ENCODE measurements at regions not wholly inside any gene's neighbourhood (a gene's known extent, or its start where the extent isn't known, plus 50 kb on each side); places are given as distances from the start of the nearest gene placed in this dataset.
"Not testable (repeated sequence)": the region's sequence is repeated elsewhere in the genome, so short reads cannot be mapped to it uniquely, and the experiment has no call there.

- Histone ChIP-seq H3K27me3 (ENCODE audit: low read depth, low read length) (no peaks in the 10 kb centered on the region), H3K9ac (ENCODE audit: low read length) (no peak overlapping the region), H3K9me3 (ENCODE audit: insufficient read depth, low read length) (no peaks in the 10 kb centered on the region), H3K36me3 (replicated peaks; ENCODE audit: low read depth, low read length) (no peaks in the 10 kb centered on the region), H3K79me2 (ENCODE audit: low read length) (no peaks in the 10 kb centered on the region), H3K27ac (ENCODE audit: low read length) (no peak overlapping the region), H3K4me1 (ENCODE audit: low read length) (no peaks in the 10 kb centered on the region), H3K4me2 (ENCODE audit: low read length) (no peak overlapping the region), H4K20me1 (ENCODE audit: insufficient read depth, low read length) (no peaks in the 10 kb centered on the region), H3K4me3 (ENCODE audit: low read length) (no peak overlapping the region), H2AFZ (ENCODE audit: low read depth, low read length) (no peak overlapping the region)
- TF ChIP-seq CTCF (IDR thresholded peaks at IDR 0.05; ENCODE audit: low read depth, low read length) (no peak), EZH2phosphoT487 (IDR thresholded peaks at IDR 0.05; ENCODE audit: low read depth) (no peak)
Measured at GRCh38 chr7:42560866-42561265, 323.9 kb upstream of the GLI3 start.

GRCh38 chr7:42554932-42555331, 317.9 kb upstream of the GLI3 start:
- H3K9me3 ChIP-seq (ENCODE audit: insufficient read depth, low read length); H3K27me3 ChIP-seq (ENCODE audit: low read depth, low read length); H3K27ac ChIP-seq (ENCODE audit: low read length): not testable (repeated sequence)

DNA sequence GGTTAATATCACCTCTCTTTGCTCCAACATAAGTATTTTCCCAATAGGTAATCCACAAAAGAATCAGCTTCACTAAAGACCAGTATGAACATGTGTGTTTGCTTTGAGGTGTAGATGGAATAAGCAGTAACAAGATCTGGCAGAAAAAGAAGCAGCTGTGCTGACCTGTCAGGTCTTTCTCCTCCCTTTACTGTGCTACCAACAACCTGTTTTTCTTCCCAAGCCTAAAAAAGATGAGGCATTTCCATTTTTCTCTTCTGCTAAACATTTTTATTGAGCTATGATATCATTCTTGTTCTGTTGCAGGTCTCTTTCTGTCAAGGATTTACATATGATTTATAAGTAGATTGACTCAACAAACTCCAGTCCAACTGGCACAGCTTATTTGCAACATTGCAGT, 315.2 kb upstream of the GLI3 start:
- Histone ChIP-seq H3K27me3 (ENCODE audit: low read depth, low read length) (no peaks in the 10 kb centered on the region), H3K9me3 (ENCODE audit: insufficient read depth, low read length) (no peaks in the 10 kb centered on the region), H3K4me1 (ENCODE audit: low read length) (no peaks in the 10 kb centered on the region), H3K36me3 (replicated peaks; ENCODE audit: low read depth, low read length) (no peaks in the 10 kb centered on the region), H3K27ac (ENCODE audit: low read length) (no peak overlapping the region), H2AFZ (ENCODE audit: low read depth, low read length) (no peak overlapping the region), H3K4me2 (ENCODE audit: low read length) (no peak overlapping the region), H3K4me3 (ENCODE audit: low read length) (no peak overlapping the region), H4K20me1 (ENCODE audit: insufficient read depth, low read length) (no peaks in the 10 kb centered on the region), H3K79me2 (ENCODE audit: low read length) (no peaks in the 10 kb centered on the region), H3K9ac (ENCODE audit: low read length) (no peak overlapping the region)
- TF ChIP-seq CTCF (IDR thresholded peaks at IDR 0.05; ENCODE audit: low read depth, low read length) (no peak), EZH2phosphoT487 (IDR thresholded peaks at IDR 0.05; ENCODE audit: low read depth) (no peak)

More at GRCh38 chr7:42554932-42555331, 317.9 kb upstream of the GLI3 start:
- H2AFZ ChIP-seq (ENCODE audit: low read depth, low read length); H3K79me2 ChIP-seq (ENCODE audit: low read length); H3K36me3 ChIP-seq (replicated peaks; ENCODE audit: low read depth, low read length); H3K4me2 ChIP-seq (ENCODE audit: low read length); H4K20me1 ChIP-seq (ENCODE audit: insufficient read depth, low read length); H3K4me1 ChIP-seq (ENCODE audit: low read length); H3K9ac ChIP-seq (ENCODE audit: low read length); H3K4me3 ChIP-seq (ENCODE audit: low read length): not testable (repeated sequence)

DNA sequence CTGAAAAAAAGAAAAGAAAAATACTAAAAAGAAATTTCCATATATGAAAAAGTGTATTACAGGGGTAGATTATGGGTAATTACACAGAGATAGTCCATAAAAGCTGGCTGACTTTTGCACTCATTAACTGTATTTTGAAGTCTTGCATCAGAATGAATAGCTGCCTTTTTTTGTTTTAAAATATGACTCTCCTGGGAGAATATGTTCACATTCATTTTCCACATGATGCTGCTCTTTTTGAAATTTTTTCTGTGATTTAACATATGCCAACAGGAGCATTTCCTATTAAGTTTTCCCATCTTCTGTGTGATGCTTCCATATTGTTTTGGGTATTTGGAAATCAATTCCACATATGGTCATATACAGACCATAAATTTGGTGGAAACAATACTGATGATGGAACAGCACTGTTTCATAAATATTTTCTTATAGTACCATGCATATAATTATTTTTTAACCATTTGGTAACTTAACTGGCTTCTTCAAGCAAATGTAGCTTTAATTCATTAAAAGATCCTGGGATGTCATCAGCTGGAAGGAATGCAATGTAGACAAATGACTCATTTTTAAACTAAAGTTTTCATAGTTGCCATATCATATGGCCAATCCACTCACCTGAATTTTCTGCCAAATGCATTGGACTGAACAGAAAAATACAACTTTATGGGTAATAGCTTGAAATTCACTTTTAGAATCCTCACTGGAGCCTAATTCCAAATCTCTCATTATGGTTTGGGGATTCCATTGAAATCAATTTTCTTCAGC, 313.9 kb upstream of the GLI3 start:
- Histone ChIP-seq H3K9me3 (ENCODE audit: insufficient read depth, low read length) (no peaks in the 10 kb centered on the region), H3K79me2 (ENCODE audit: low read length) (no peaks in the 10 kb centered on the region), H2AFZ (ENCODE audit: low read depth, low read length) (no peak overlapping the region), H3K36me3 (replicated peaks; ENCODE audit: low read depth, low read length) (no peaks in the 10 kb centered on the region), H3K4me3 (ENCODE audit: low read length) (no peak overlapping the region), H3K4me2 (ENCODE audit: low read length) (no peak overlapping the region), H3K9ac (ENCODE audit: low read length) (no peak overlapping the region), H4K20me1 (ENCODE audit: insufficient read depth, low read length) (no peaks in the 10 kb centered on the region), H3K4me1 (ENCODE audit: low read length) (no peaks in the 10 kb centered on the region), H3K27ac (ENCODE audit: low read length) (no peak overlapping the region), H3K27me3 (ENCODE audit: low read depth, low read length) (no peaks in the 10 kb centered on the region)
- TF ChIP-seq EZH2phosphoT487 (IDR thresholded peaks at IDR 0.05; ENCODE audit: low read depth), result no peak
- no peak for TF ChIP-seq CTCF (IDR thresholded peaks at IDR 0.05; ENCODE audit: low read depth, low read length)
